ENCODE measurements at regions not wholly inside any gene's neighbourhood (a gene's known extent, or its start where the extent isn't known, plus 50 kb on each side); places are given as distances from the start of the nearest gene placed in this dataset.
"Not testable (repeated sequence)": the region's sequence is repeated elsewhere in the genome, so short reads cannot be mapped to it uniquely, and the experiment has no call there.

- H3K27ac Mint-ChIP-seq = no peak overlapping the region
- no peak for DNase-seq
- no peaks in the 10 kb centered on the region for H3K4me1 Mint-ChIP-seq (ENCODE audit: low read depth)
- H3K27me3 Mint-ChIP-seq = no peaks in the 10 kb centered on the region
- H3K36me3 Mint-ChIP-seq (ENCODE audit: low read depth) = no peaks in the 10 kb centered on the region
- H3K9me3 Mint-ChIP-seq = no peaks in the 10 kb centered on the region
- no peak overlapping the region for H3K4me3 Mint-ChIP-seq
These were observed 286.9 kb upstream of the MGMT start for GRCh38 chr10:129179972-129180678.

DNA sequence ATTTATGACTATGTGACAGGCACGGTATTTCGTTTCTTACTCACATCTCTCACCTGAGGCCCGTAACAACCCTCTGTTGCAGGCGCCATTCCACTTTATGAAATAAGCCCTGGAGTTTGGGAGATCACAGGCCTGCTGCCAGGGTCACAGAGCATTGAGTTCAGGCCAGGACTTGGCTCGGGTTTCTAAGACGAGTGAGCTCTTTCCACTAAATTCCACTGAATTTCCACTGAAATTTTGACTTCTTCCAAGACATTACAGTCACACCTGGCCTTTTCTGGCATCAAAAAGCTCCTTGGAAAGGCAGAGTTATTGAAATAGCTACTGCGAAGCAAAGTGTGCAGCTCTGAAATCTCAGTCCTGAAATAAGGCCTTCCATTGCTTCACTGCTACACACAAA, 282.8 kb upstream of the MGMT start:
- peaks cover 11% of the 10 kb centered on the region for H3K9me3 Mint-ChIP-seq
- no peaks in the 10 kb centered on the region for H3K27me3 Mint-ChIP-seq
- no peak for DNase-seq
- H3K27ac Mint-ChIP-seq = no peak overlapping the region
- H3K4me3 Mint-ChIP-seq = no peak overlapping the region
- no peaks in the 10 kb centered on the region for H3K36me3 Mint-ChIP-seq (ENCODE audit: low read depth)
- no peaks in the 10 kb centered on the region for H3K4me1 Mint-ChIP-seq (ENCODE audit: low read depth)

DNA sequence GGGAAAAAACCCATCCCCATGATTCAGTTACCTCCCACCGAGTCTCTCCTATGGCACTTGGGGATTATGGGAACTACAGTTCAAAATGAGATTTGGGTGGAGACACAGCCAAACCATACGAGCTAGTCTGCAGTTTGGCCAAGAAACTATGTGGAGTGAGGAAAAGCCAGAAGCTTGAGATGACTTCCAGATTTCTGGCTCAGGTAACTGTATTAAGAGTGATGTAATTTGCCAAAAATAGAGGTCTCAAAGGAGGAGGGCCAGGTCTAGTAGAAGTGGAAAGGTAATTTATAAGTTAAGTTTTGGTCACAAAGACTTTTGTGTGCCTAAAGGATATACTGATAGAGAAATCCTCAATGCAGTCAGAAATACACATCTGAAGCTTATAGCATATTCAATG, 279.7 kb upstream of the MGMT start:
- Mint-ChIP-seq H3K4me1 (ENCODE audit: low read depth) (no peaks in the 10 kb centered on the region), H3K27ac (no peak overlapping the region), H3K36me3 (ENCODE audit: low read depth) (no peaks in the 10 kb centered on the region), H3K4me3 (no peak overlapping the region), H3K9me3 (peaks cover 11% of the 10 kb centered on the region), H3K27me3 (peaks cover 7% of the 10 kb centered on the region)
- no peak for DNase-seq

DNA sequence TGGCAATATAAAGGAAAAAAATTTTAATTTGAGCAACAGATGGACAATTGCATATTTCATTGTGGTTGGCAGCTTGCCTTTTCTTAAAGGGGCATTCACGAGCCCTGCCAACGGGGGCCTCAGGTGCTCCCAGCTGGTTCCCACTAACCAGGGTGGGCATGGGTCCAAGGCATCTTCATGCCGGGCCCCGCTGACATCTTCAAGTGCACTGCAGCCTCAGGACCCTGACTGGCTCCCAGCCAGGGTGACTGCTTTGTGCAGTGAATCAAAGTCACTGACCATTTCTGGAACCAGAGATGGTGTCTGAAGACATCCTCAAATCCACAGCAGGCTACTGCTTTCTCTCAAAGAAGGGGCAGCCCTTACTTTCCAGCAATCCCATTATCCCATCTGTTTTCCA, 275.2 kb upstream of the MGMT start:
- Mint-ChIP-seq H3K4me3 (no peak overlapping the region), H3K36me3 (ENCODE audit: low read depth) (no peaks in the 10 kb centered on the region), H3K9me3 (peaks cover 6% of the 10 kb centered on the region), H3K27me3 (peaks cover 18% of the 10 kb centered on the region), H3K4me1 (ENCODE audit: low read depth) (peaks cover 3% of the 10 kb centered on the region), H3K27ac (no peak overlapping the region)
- no peak for DNase-seq

DNA sequence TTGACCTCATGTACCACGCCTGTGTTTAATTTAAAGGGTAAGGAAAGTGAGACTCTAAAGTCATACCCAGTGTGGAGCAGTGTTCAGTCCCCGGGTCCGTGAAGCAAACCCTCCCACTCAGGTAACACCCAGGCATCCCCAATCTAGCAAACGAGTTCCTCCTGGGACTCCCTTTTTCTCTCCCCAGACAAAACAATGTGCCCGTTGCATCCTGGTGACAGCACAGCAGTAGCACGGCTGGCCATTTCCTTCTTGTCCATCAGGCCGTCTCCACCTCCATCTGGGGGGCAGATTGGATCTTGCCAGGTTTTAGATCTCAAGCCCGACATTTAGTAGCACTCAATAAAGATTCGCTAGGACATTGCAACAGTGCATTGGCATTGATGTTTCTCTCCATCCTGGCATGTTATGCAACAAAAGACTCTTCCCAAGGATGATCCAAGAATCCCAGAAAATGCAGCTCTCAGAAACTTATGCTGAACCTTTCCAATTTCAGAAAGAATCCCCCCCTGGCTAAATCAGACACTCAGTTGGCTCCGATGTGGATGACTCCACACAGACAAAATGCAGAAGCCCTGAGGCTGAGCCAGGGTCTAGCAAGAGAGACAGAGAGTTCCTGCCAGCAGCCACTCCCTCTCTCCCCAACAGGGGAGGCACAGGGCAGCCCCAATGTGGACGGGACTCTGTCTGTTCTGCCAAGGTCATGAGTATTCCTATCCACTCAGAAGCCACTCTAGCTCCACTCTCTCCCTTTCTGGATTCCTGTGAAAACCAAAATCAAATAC, 274.5 kb upstream of the MGMT start:
- peaks cover 3% of the 10 kb centered on the region for H3K4me1 Mint-ChIP-seq (ENCODE audit: low read depth)
- peaks cover 18% of the 10 kb centered on the region for H3K27me3 Mint-ChIP-seq
- peaks cover 3% of the 10 kb centered on the region for H3K9me3 Mint-ChIP-seq
- DNase-seq = no peak
- H3K36me3 Mint-ChIP-seq (ENCODE audit: low read depth) = no peaks in the 10 kb centered on the region
- no peak overlapping the region for H3K27ac Mint-ChIP-seq
- H3K4me3 Mint-ChIP-seq = no peak overlapping the region

GRCh38 chr10:129193148-129193547, 273.9 kb upstream of the MGMT start:
- H3K4me3 Mint-ChIP-seq = no peak overlapping the region
- no peak for DNase-seq
- peaks cover 3% of the 10 kb centered on the region for H3K4me1 Mint-ChIP-seq (ENCODE audit: low read depth)
- no peak overlapping the region for H3K27ac Mint-ChIP-seq
- H3K27me3 Mint-ChIP-seq = peaks cover 18% of the 10 kb centered on the region
- H3K9me3 Mint-ChIP-seq = no peaks in the 10 kb centered on the region
- H3K36me3 Mint-ChIP-seq (ENCODE audit: low read depth) = no peaks in the 10 kb centered on the region

GRCh38 chr10:129194181-129194870, 272.7 kb upstream of the MGMT start:
- H3K27me3 Mint-ChIP-seq = peaks cover 18% of the 10 kb centered on the region
- no peak overlapping the region for H3K27ac Mint-ChIP-seq
- peaks cover 3% of the 10 kb centered on the region for H3K4me1 Mint-ChIP-seq (ENCODE audit: low read depth)
- no peak for DNase-seq
- H3K36me3 Mint-ChIP-seq (ENCODE audit: low read depth) = no peaks in the 10 kb centered on the region
- no peaks in the 10 kb centered on the region for H3K9me3 Mint-ChIP-seq
- H3K4me3 Mint-ChIP-seq = no peak overlapping the region

GRCh38 chr10:129199826-129200225, 267.2 kb upstream of the MGMT start:
- H3K4me3 Mint-ChIP-seq = no peak overlapping the region
- no peaks in the 10 kb centered on the region for H3K4me1 Mint-ChIP-seq (ENCODE audit: low read depth)
- no peak overlapping the region for H3K27ac Mint-ChIP-seq
- no peak for DNase-seq
- H3K27me3 Mint-ChIP-seq = peaks cover 3% of the 10 kb centered on the region
- H3K36me3 Mint-ChIP-seq (ENCODE audit: low read depth) = no peaks in the 10 kb centered on the region
- no peaks in the 10 kb centered on the region for H3K9me3 Mint-ChIP-seq

- Mint-ChIP-seq H3K4me3 (no peak overlapping the region), H3K36me3 (ENCODE audit: low read depth) (no peaks in the 10 kb centered on the region), H3K9me3 (no peaks in the 10 kb centered on the region), H3K27me3 (no peaks in the 10 kb centered on the region), H3K27ac (no peak overlapping the region), H3K4me1 (ENCODE audit: low read depth) (no peaks in the 10 kb centered on the region)
- no peak for DNase-seq
These were observed 263.2 kb upstream of the MGMT start for GRCh38 chr10:129203819-129204218.

DNA sequence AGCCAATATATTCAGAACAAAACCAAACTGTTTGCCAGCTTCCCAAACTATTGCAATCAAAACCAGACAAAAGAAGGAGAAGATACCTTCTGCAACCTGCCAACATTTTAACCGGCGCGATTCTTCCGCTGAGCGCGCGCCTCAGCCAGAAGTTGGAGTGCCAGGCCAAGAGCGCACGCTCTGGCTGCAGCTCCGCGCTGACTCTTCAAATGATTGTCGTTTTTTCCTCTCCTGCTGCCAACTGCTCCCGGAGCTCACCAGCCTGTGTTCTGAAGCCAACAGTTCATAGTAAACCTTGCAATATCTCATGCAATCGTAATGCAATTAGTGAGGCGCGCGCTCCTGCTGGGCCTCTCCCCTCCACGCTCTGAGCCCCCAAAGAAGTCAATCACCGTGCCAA, 259.7 kb upstream of the MGMT start:
- Mint-ChIP-seq H3K27me3 (peaks cover 2% of the 10 kb centered on the region), H3K27ac (no peak overlapping the region), H3K4me1 (ENCODE audit: low read depth) (no peaks in the 10 kb centered on the region), H3K4me3 (no peak overlapping the region), H3K9me3 (no peaks in the 10 kb centered on the region), H3K36me3 (ENCODE audit: low read depth) (no peaks in the 10 kb centered on the region)
- DNase-seq = no peak

GRCh38 chr10:129210876-129211275, 256.2 kb upstream of the MGMT start:
- Mint-ChIP-seq H3K9me3 (peaks cover 1% of the 10 kb centered on the region), H3K27me3 (peaks cover 4% of the 10 kb centered on the region), H3K36me3 (ENCODE audit: low read depth) (no peaks in the 10 kb centered on the region), H3K4me3 (no peak overlapping the region), H3K27ac (no peak overlapping the region), H3K4me1 (ENCODE audit: low read depth) (no peaks in the 10 kb centered on the region)
- no peak for DNase-seq

GRCh38 chr10:129213256-129213655, 253.8 kb upstream of the MGMT start:
- no peak overlapping the region for H3K27ac Mint-ChIP-seq
- no peak overlapping the region for H3K4me3 Mint-ChIP-seq
- H3K4me1 Mint-ChIP-seq (ENCODE audit: low read depth) = no peaks in the 10 kb centered on the region
- DNase-seq = no peak
- H3K9me3 Mint-ChIP-seq = peaks cover 5% of the 10 kb centered on the region
- H3K36me3 Mint-ChIP-seq (ENCODE audit: low read depth) = no peaks in the 10 kb centered on the region
- H3K27me3 Mint-ChIP-seq = peaks cover 4% of the 10 kb centered on the region

DNA sequence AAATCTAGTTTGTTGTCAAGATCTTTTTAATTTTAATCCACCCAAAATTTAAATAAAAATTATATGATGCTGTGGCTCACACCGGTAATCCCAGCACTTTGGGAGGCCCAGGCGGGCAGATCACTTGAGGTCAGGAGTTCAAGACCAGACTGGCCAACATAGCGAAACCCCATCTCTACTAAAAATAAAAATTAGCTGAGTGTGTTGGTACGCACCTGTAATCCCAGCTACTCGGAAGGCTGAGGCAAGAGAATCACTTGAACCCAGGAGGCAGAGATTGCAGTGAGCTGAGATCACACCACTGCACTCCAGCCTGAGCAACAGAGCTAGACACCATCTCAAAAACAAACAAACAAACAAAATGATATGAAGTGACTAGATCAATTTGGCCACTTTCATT, 253.0 kb upstream of the MGMT start:
- not testable (repeated sequence) for H3K9me3 Mint-ChIP-seq

DNA sequence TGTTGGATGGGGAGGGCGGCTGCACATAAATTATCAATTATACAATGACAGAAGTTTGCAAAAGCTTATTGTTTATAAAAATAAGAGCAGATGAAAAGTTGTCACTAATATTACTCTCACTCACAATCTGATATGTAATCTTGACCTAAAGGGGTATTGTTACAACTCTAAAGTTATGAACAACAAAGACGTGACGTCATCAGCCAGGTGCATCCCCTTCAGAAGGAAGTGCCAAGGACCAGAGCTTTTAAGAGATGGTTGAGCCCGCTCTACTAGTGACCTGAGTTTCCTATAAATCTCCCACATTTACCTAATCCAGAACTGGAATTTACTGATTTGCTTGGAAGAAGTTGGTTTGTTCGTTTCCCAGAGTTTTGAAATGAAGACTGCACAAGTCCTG, 247.7 kb upstream of the MGMT start:
- Mint-ChIP-seq H3K27ac (no peak overlapping the region), H3K4me1 (ENCODE audit: low read depth) (no peaks in the 10 kb centered on the region), H3K9me3 (peaks cover 8% of the 10 kb centered on the region), H3K27me3 (no peaks in the 10 kb centered on the region), H3K4me3 (no peak overlapping the region), H3K36me3 (ENCODE audit: low read depth) (no peaks in the 10 kb centered on the region)
- DNase-seq = no peak

More for the DNA sequence above, 253.0 kb upstream of the MGMT start:
- H3K36me3 Mint-ChIP-seq (ENCODE audit: low read depth); DNase-seq; H3K27ac Mint-ChIP-seq; H3K4me1 Mint-ChIP-seq (ENCODE audit: low read depth); H3K4me3 Mint-ChIP-seq; H3K27me3 Mint-ChIP-seq: not testable (repeated sequence)

GRCh38 chr10:129222436-129222835, 244.6 kb upstream of the MGMT start:
- DNase-seq = no peak

More at GRCh38 chr10:129222436-129222835, 244.6 kb upstream of the MGMT start:
- H3K27ac Mint-ChIP-seq = no peak overlapping the region
- no peaks in the 10 kb centered on the region for H3K27me3 Mint-ChIP-seq
- peaks cover 6% of the 10 kb centered on the region for H3K9me3 Mint-ChIP-seq
- H3K4me3 Mint-ChIP-seq = no peak overlapping the region
- H3K36me3 Mint-ChIP-seq (ENCODE audit: low read depth) = no peaks in the 10 kb centered on the region
- no peaks in the 10 kb centered on the region for H3K4me1 Mint-ChIP-seq (ENCODE audit: low read depth)

All from activated T-cell treated with anti-CD3 and anti-CD28 coated beads, Interleukin-2, amount 50 U/mL, for 24 hours (primary cell).